ENCODE measurements at regions not wholly inside any gene's neighbourhood (a gene's known extent, or its start where the extent isn't known, plus 50 kb on each side); places are given as distances from the start of the nearest gene placed in this dataset.

- ATAC-seq (no peak), DNase-seq (no peak)
- Histone ChIP-seq H3K4me3 (no peak overlapping the region), H3K36me3 (no peaks in the 10 kb centered on the region), H3K27me3 (no peaks in the 10 kb centered on the region), H3K27ac (no peak overlapping the region), H3K9me3 (no peaks in the 10 kb centered on the region), H3K4me1 (peaks cover 0 to 18% (median 7%) of the 10 kb centered on the region in 4 donors)
- WGBS (ENCODE audit: insufficient coverage, low coverage, low lambda C conversion rate, missing lambda C conversion rate), result 85% methylated on average over 7 of the region's 14 CpGs
- TF ChIP-seq POLR2A (IDR thresholded peaks at IDR 0.05) (no peak), CTCF (IDR thresholded peaks at IDR 0.05) (no peak)
- intact Hi-C loops (cut with DNase I), result no loop called here
Measured at GRCh38 chr11:70660059-70660888, 261.9 kb downstream of the CTTN start.

DNA sequence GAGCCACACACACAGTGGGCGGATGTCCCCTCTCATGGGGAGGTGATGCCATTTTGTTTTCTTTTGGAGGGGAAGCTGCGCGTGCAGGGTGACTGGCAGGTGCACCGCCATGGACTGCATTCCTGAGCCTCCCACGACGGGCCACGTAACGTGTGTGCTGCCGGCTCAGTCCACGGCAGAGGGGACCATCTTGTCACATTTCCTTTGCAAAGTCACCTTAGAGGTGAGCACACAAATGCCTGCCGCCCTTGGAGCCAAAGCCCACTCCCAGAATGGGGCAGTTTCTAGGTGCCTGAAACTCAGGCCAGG is 262.5 kb downstream of the CTTN start:
- peaks cover 0 to 18% (median 7%) of the 10 kb centered on the region in 4 donors for H3K4me1 ChIP-seq
- TF ChIP-seq POLR2A (IDR thresholded peaks at IDR 0.05) (no peak), CTCF (IDR thresholded peaks at IDR 0.05) (no peak)
- no peaks in the 10 kb centered on the region for H3K36me3 ChIP-seq
- H3K9me3 ChIP-seq, result no peaks in the 10 kb centered on the region
- no peak overlapping the region for H3K4me3 ChIP-seq
- no peak for DNase-seq
- H3K27me3 ChIP-seq, result no peaks in the 10 kb centered on the region
- ATAC-seq, result no peak
- intact Hi-C loops (cut with DNase I), result no loop called here
- H3K27ac ChIP-seq, result no peak overlapping the region
- WGBS (ENCODE audit: insufficient coverage, low coverage, low lambda C conversion rate, missing lambda C conversion rate), result 95% methylated on average over 8 of the region's 11 CpGs

DNA sequence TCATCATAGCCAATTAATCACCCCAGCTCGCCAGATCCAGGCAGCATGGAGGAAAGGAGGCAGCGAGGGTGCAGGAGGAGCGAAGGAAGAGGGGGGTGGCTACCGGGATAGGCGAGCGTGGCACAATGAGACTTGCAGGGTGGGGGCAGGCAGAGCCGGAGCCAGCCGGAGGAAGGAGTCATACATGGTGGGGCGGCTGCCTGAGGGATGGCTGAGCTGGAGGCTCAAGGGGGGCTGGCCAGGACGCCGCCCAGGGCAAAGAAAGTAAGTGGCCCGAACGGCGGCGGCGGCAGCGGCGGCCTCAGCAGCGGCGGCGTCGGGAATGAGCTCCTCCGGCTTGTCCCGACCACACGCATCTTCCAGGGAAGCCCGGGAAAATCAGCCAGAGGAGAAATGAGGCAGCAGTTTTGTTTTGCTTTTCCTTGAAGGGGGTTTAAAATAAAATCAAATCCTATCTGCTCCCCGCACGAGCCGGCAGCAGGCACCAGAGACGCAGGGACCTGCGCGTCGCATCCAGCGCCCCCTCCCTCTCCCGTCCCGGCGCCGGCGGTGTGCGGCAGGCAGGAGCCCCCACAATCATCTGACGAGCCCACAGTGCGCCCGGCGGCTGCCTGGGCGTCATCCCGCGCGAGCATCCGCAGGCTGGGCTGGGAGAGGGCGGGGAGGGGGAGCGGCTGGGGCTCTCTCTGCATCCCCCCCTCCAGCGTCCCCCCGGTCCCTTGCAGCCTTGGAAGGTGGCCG is 263.6 kb downstream of the CTTN start:
- H3K4me3 ChIP-seq, result no peak overlapping the region
- no peak for DNase-seq
- peaks cover 0 to 7% (median 2%) of the 10 kb centered on the region in 4 donors for H3K4me1 ChIP-seq

DNA sequence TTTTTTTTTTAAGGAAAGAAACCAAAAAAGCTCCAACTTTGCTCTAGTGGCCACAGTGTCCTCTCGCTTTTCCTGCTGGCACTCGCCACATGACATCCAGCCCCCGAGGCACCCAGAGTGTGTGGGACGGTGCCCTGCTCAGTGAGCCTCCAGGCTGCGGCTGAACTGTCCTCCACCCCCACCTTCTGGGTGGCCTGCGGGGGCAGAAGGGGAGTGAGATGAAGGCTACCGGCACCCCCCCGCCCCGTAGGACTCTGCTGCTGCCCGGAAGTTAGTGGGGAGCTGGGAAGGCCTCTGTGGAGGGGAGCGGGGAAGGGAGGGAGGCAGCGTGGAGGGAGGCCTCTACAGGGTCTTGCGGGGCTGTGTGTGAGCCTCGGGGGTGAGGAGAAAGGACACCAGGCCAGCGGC is 264.4 kb downstream of the CTTN start:
- Histone ChIP-seq H3K4me3 (no peak overlapping the region), H3K36me3 (no peaks in the 10 kb centered on the region), H3K4me1 (peaks cover 0 to 6% (median 3%) of the 10 kb centered on the region in 4 donors), H3K27ac (no peak overlapping the region), H3K9me3 (no peaks in the 10 kb centered on the region), H3K27me3 (no peaks in the 10 kb centered on the region)
- DNase-seq (no peak), ATAC-seq (no peak)
- intact Hi-C loops (cut with DNase I), result no loop called here
- no peak for TF ChIP-seq POLR2A (IDR thresholded peaks at IDR 0.05)
- TF ChIP-seq CTCF (IDR thresholded peaks at IDR 0.05), result no peak
- 40% methylated on average over 2 of the region's 15 CpGs for WGBS (ENCODE audit: insufficient coverage, low coverage, low lambda C conversion rate, missing lambda C conversion rate)

More for the DNA sequence above, 263.6 kb downstream of the CTTN start:
- Histone ChIP-seq H3K27me3 (no peaks in the 10 kb centered on the region), H3K36me3 (no peaks in the 10 kb centered on the region), H3K27ac (no peak overlapping the region), H3K9me3 (no peaks in the 10 kb centered on the region)
- intact Hi-C loops (cut with DNase I), result no loop called here
- ATAC-seq, result no peak
- TF ChIP-seq CTCF (IDR thresholded peaks at IDR 0.05) (no peak), POLR2A (IDR thresholded peaks at IDR 0.05) (no peak)
- 54% methylated on average over 15 of the region's 54 CpGs for WGBS (ENCODE audit: insufficient coverage, low coverage, low lambda C conversion rate, missing lambda C conversion rate)
